ENCODE measurements at regions not wholly inside any gene's neighbourhood (a gene's known extent, or its start where the extent isn't known, plus 50 kb on each side); places are given as distances from the start of the nearest gene placed in this dataset.

DNA sequence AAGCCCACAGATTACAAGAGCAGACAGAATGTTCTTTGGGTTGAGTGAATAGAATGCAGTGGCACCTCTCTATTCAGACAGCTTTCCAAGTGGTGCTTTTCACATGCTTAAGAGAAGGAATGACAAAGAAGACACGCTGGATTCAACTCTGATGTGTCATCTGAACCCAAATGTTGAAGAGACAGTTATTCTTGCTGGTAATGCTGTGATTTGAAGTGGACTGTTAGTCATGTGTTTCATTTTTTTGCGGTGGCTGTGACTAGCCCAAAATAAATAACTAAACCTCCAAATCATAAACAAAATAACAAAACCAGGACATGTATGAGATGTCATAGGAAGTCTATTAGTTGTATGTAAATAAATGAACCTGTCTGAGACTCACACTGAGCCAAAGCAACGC, 391.8 kb upstream of the PRICKLE1 start:
- Histone ChIP-seq H3K9ac (ENCODE audit: low read depth, low read length, poor library complexity, severe bottlenecking) (no peak overlapping the region), H3F3A (ENCODE audit: low read depth) (no peaks in the 10 kb centered on the region), H3K9me2 (replicated peaks; ENCODE audit: low read depth, low read length) (no peaks in the 10 kb centered on the region), H3K4me1 (ENCODE audit: insufficient read depth, low read length, poor library complexity, severe bottlenecking) (no peaks in the 10 kb centered on the region), H3K9me3 (ENCODE audit: insufficient read depth, low read depth, low read length) (no peaks in the 10 kb centered on the region), H2AFZ (ENCODE audit: low read length) (no peak overlapping the region), H3K4me3 (ENCODE audit: low read length, poor library complexity, severe bottlenecking) (no peak overlapping the region), H3K4me2 (ENCODE audit: low read depth, low read length, poor library complexity, severe bottlenecking) (no peak overlapping the region), H3K79me2 (ENCODE audit: insufficient read depth, low read length) (no peaks in the 10 kb centered on the region), H3K36me3 (ENCODE audit: insufficient read depth, low read length) (no peaks in the 10 kb centered on the region), H3K27me3 (ENCODE audit: insufficient read depth, low read length, poor library complexity, severe bottlenecking) (no peaks in the 10 kb centered on the region), H4K20me1 (ENCODE audit: insufficient read depth, low read length, poor library complexity, severe bottlenecking) (no peaks in the 10 kb centered on the region)
- TF ChIP-seq, protein P1, sequence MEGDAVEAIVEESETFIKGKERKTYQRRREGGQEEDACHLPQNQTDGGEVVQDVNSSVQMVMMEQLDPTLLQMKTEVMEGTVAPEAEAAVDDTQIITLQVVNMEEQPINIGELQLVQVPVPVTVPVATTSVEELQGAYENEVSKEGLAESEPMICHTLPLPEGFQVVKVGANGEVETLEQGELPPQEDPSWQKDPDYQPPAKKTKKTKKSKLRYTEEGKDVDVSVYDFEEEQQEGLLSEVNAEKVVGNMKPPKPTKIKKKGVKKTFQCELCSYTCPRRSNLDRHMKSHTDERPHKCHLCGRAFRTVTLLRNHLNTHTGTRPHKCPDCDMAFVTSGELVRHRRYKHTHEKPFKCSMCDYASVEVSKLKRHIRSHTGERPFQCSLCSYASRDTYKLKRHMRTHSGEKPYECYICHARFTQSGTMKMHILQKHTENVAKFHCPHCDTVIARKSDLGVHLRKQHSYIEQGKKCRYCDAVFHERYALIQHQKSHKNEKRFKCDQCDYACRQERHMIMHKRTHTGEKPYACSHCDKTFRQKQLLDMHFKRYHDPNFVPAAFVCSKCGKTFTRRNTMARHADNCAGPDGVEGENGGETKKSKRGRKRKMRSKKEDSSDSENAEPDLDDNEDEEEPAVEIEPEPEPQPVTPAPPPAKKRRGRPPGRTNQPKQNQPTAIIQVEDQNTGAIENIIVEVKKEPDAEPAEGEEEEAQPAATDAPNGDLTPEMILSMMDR (conservative IDR thresholded peaks at IDR 0.05; ENCODE audit: low read length), result no peak
- TF ChIP-seq EZH2phosphoT487 (IDR thresholded peaks at IDR 0.05; ENCODE audit: borderline replicate concordance), result no peak

GRCh38 chr12:42980441-42980840, 390.9 kb upstream of the PRICKLE1 start:
- Histone ChIP-seq H3K9me3 (ENCODE audit: insufficient read depth, low read depth, low read length) (no peaks in the 10 kb centered on the region), H2AFZ (ENCODE audit: low read length) (no peak overlapping the region), H3K36me3 (ENCODE audit: insufficient read depth, low read length) (no peaks in the 10 kb centered on the region), H3F3A (ENCODE audit: low read depth) (no peaks in the 10 kb centered on the region), H3K4me1 (ENCODE audit: insufficient read depth, low read length, poor library complexity, severe bottlenecking) (no peaks in the 10 kb centered on the region), H3K79me2 (ENCODE audit: insufficient read depth, low read length) (no peaks in the 10 kb centered on the region), H4K20me1 (ENCODE audit: insufficient read depth, low read length, poor library complexity, severe bottlenecking) (no peaks in the 10 kb centered on the region), H3K4me2 (ENCODE audit: low read depth, low read length, poor library complexity, severe bottlenecking) (no peak overlapping the region), H3K9me2 (replicated peaks; ENCODE audit: low read depth, low read length) (no peaks in the 10 kb centered on the region), H3K27me3 (ENCODE audit: insufficient read depth, low read length, poor library complexity, severe bottlenecking) (no peaks in the 10 kb centered on the region), H3K9ac (ENCODE audit: low read depth, low read length, poor library complexity, severe bottlenecking) (no peak overlapping the region), H3K4me3 (ENCODE audit: low read length, poor library complexity, severe bottlenecking) (no peak overlapping the region)
- no peak for TF ChIP-seq EZH2phosphoT487 (IDR thresholded peaks at IDR 0.05; ENCODE audit: borderline replicate concordance)
- TF ChIP-seq, protein P1 (conservative IDR thresholded peaks at IDR 0.05; ENCODE audit: low read length), result no peak

DNA sequence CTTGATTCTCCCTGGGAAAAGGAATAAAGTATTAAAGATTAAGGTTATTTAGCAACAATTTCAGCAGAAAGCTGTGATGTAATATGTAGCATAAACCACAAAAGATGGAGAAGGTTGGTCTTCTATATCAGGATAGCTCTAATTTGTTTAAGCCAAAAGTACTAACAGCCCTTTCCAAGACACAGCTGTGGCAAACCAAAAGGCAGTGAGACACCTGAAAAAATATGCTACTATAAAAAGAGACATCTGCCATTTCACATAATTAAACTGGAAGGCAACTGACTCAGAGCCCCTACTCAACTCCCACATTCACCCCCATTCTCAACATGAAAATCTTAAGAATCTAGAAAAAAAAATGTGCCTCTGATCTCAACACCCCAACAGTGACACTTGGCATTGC, 390.2 kb upstream of the PRICKLE1 start:
- no peaks in the 10 kb centered on the region for H3F3A ChIP-seq (ENCODE audit: low read depth)
- no peaks in the 10 kb centered on the region for H3K4me1 ChIP-seq (ENCODE audit: insufficient read depth, low read length, poor library complexity, severe bottlenecking)

More for the DNA sequence above, 390.2 kb upstream of the PRICKLE1 start:
- no peak overlapping the region for H3K4me3 ChIP-seq (ENCODE audit: low read length, poor library complexity, severe bottlenecking)
- no peaks in the 10 kb centered on the region for H3K9me2 ChIP-seq (replicated peaks; ENCODE audit: low read depth, low read length)
- H2AFZ ChIP-seq (ENCODE audit: low read length), result no peak overlapping the region
- H3K27me3 ChIP-seq (ENCODE audit: insufficient read depth, low read length, poor library complexity, severe bottlenecking), result no peaks in the 10 kb centered on the region
- no peaks in the 10 kb centered on the region for H4K20me1 ChIP-seq (ENCODE audit: insufficient read depth, low read length, poor library complexity, severe bottlenecking)
- no peaks in the 10 kb centered on the region for H3K9me3 ChIP-seq (ENCODE audit: insufficient read depth, low read depth, low read length)
- no peak overlapping the region for H3K9ac ChIP-seq (ENCODE audit: low read depth, low read length, poor library complexity, severe bottlenecking)
- no peak overlapping the region for H3K4me2 ChIP-seq (ENCODE audit: low read depth, low read length, poor library complexity, severe bottlenecking)
- no peak for TF ChIP-seq EZH2phosphoT487 (IDR thresholded peaks at IDR 0.05; ENCODE audit: borderline replicate concordance)
- TF ChIP-seq, protein P1 (conservative IDR thresholded peaks at IDR 0.05; ENCODE audit: low read length), result no peak
- no peaks in the 10 kb centered on the region for H3K36me3 ChIP-seq (ENCODE audit: insufficient read depth, low read length)
- no peaks in the 10 kb centered on the region for H3K79me2 ChIP-seq (ENCODE audit: insufficient read depth, low read length)
